VCaP (cell line): ENCODE measurements at regions not wholly inside any gene's neighbourhood (a gene's known extent, or its start where the extent isn't known, plus 50 kb on each side); places are given as distances from the start of the nearest gene placed in this dataset.
A peak's percentile ranks its signal among the peaks of the same experiment; 100 is the strongest.

Source experiments
- H3K27ac ChIP-seq: fragments of 450-650 bp; 2 replicates; pipeline ENCODE4 v1.5.1; 2017
- CTCF ChIP-seq: fragments of 450-650 bp; conservative IDR thresholded peaks from 2 replicates; pipeline ENCODE4 v1.5.1; 2017; ENCODE audit warnings: mild to moderate bottlenecking, moderate library complexity

DNA sequence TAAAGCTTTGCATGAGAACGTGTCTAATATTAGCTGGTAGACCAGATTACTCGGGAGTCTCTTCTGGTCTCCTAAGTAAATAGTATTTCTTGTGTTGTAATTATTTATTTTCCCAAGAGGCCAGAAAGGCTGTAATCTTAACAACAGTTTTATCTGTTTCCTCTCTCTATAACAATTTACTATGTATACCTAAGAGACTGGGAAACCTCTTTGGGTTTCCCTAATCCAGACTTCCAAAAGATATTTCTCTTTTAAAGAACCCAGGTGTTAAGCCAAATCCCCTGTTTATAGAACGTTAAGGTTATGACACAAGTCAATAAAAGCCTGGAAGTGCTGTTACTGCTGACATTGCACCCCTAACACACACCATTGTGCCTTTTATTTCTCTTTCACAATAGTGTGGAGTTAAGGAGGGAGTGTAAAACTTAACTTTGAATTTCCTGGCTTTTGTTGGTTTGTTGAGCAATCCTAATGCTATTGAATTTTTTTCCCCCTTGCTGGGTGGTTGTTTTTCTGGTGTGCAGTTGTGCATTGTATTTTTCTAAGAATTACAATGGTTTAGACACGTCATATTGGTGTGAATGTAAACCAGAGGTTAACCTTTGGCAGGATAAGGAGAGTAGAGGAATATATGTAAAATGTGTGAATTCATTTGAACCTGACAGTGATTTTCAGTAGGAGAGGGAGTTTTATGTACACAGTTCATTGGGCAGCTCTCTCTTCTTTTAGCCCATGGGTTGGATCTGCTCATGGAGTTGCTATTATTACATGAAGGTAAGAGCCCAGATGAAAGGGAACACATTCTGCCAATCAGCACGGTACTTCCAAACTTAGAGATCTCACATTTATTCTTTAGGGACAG lies 192.8 kb downstream of the MTX2 start:
- H3K27ac ChIP-seq: no peak overlapping the region
- TF ChIP-seq CTCF: no peak

DNA sequence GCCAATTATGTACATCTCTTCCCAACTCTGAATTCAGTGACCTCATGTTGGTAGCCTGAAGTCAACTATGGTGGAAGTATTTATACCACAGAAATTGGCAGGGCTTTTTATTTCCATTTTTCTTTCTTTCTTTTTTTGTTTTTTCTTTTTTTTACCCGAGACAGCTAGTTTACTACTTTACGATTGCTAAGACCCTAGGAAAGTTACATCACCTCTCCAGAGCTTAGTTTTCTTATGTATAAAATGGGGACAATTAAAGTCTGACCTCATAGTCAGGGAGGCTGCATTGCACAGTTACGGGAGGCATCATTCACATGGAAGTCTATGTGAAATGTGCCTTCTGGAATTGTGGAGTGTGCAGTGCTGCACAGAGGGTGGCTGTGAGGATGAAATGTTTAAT lies 194.3 kb downstream of the MTX2 start:
- no peak for TF ChIP-seq CTCF
- no peak overlapping the region for H3K27ac ChIP-seq

DNA sequence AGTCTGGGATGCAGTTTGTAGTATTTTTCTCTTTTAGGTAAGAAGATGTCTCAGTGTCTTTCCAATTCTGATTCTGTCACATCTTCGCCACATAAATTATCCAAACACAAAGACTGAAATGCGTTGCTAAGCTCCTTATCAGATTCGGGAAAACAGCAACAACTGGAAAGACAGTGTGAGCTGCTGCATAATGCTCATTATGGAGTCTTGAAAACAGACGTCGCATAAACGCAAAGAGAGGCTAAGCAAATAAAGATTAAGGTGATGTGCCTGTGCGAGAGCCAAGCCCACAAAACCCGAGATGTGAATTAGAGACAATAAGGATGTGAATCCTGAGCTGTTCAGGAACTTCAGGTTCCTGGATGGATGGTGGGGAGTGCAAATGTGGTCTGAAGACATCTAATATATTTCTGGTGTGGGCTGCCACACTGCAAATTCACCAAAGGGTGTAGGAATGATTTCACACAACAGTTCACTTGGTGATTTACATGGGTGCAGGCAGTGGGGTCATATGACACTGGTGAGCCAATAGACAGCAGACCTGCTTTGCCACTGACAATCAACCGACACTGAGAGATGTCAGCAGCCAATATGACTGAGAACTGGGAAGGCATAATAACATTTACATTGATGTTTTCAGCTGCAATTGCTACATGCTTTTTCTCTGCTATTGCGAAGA lies 195.8 kb downstream of the MTX2 start:
- peak overlapping the region; percentile 38 for H3K27ac ChIP-seq
- no peak for TF ChIP-seq CTCF

DNA sequence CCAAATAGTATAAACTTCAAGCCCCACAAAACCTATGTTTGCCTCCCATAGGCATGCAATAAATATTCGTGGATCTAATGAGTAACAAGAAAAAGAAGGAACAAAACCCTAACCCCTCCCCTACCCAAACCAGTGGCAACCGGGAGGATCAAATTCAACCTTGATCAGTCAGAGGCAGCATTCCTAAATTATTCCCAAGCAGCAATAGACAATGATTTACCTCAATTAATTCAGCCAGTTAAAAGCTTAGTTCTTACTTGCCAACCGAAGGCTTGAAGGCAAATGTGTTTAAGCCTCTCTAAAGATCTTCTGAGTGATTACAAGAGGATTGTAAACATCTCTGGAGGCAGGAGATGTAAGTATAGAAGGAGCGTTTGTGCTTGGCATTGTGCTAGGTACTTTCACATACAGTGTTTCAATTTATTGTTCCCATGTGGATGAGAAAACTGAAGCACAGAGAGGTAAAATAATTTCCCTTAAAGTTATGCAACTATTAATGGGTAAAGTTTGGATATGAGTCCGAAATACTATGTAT lies 197.7 kb downstream of the MTX2 start:
- no peak overlapping the region for H3K27ac ChIP-seq
- no peak for TF ChIP-seq CTCF

GRCh38 chr2:176467595-176467994 lies 198.4 kb downstream of the MTX2 start:
- H3K27ac ChIP-seq: no peak overlapping the region
- no peak for TF ChIP-seq CTCF

DNA sequence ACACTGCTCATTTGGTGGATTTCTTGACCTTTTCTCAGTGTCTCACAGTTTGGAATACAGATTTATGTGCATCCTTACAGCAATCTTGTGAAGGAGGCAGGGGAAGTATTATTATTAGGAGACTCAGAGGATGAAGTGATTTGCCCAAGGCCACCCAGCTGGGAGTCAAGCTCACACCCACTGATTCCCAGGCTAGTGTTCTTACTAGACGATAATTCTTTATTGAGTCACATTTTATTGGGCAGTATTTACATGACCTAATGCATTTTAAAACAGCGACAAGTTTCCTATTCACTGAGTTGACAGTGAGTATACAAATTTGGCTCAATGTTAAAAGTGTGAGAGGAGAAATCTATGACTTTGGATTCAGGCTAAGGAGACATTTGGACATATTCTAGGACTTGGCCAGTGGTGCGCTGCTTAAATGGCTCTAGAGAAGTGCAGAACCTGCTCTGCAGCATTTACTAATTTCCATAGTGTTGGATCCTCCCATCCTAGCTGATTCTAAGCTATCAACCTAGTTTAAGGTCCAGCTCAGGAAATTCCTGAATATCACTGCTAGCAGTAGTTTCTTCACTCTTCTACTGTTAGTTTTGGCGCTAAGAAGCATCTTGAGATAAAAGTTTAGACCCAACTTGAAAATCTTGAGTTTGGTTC lies 199.3 kb downstream of the MTX2 start:
- TF ChIP-seq CTCF: no peak

GRCh38 chr2:176470713-176471112 lies 201.5 kb downstream of the MTX2 start:
- TF ChIP-seq CTCF: no peak
- H3K27ac ChIP-seq: no peak overlapping the region

More for the DNA sequence above, 199.3 kb downstream of the MTX2 start:
- no peak overlapping the region for H3K27ac ChIP-seq
